GM23338 (cell line): ENCODE measurements at regions not wholly inside any gene's neighbourhood (a gene's known extent, or its start where the extent isn't known, plus 50 kb on each side); places are given as distances from the start of the nearest gene placed in this dataset.

ENCODE experiments used
- ATAC-seq: fragments of 200-7000 bp; cut with Tn5 transposase; 3 replicates; pipeline ENCODE4 v1.9.1; 2020
- DNase-seq: peaks from one replicate; pipeline ENCODE4 v3.0.0-alpha.2; 2015; ENCODE audit warnings: low spot score
- H2AFZ ChIP-seq: fragments of 200-600 bp; sonication (generic); 2 replicates; pipeline ENCODE4 v1.8.0; 2016; ENCODE audit warnings: antibody characterized with exemption, mild to moderate bottlenecking, moderate library complexity
- H3F3A ChIP-seq: fragments of 200-600 bp; sonication (generic); replicated peaks from 2 replicates; pipeline ENCODE4 v1.8.0; 2017; ENCODE audit warnings: antibody characterized with exemption, mixed run types, low read depth
- H3K27ac ChIP-seq: fragments of 200-600 bp; sonication (generic); 2 replicates; pipeline ENCODE4 v1.6.1; 2016; ENCODE audit warnings: low read depth
- H3K27me3 ChIP-seq: fragments of 200-600 bp; sonication (generic); 2 replicates; pipeline ENCODE4 v1.8.0; 2016; ENCODE audit warnings: mild to moderate bottlenecking, mixed run types, moderate library complexity; ENCODE audit not compliant: insufficient read depth
- H3K36me3 ChIP-seq: fragments of 200-600 bp; sonication (generic); 2 replicates; pipeline ENCODE4 v1.8.0; 2016; ENCODE audit warnings: mild to moderate bottlenecking; ENCODE audit not compliant: insufficient read depth
- H3K4me1 ChIP-seq: fragments of 200-600 bp; sonication (generic); 2 replicates; pipeline ENCODE4 v1.8.0; 2016; ENCODE audit warnings: mild to moderate bottlenecking, moderate library complexity; ENCODE audit not compliant: insufficient read depth
- H3K4me2 ChIP-seq: fragments of 200-600 bp; sonication (generic); 2 replicates; pipeline ENCODE4 v1.7.1; 2017; ENCODE audit warnings: mixed run types
- H3K4me3 ChIP-seq: fragments of 200-600 bp; sonication (generic); 2 replicates; pipeline ENCODE4 v1.6.1; 2016; ENCODE audit warnings: mixed run types
- H3K79me2 ChIP-seq: fragments of 200-600 bp; sonication (generic); replicated peaks from 2 replicates; pipeline ENCODE4 v1.8.0; 2017; ENCODE audit warnings: mild to moderate bottlenecking; ENCODE audit not compliant: insufficient read depth
- H3K9me2 ChIP-seq: fragments of 200-600 bp; sonication (generic); 2 replicates; pipeline ENCODE4 v1.8.0; 2017; ENCODE audit not compliant: insufficient read depth
- H4K20me1 ChIP-seq: fragments of 200-600 bp; sonication (generic); replicated peaks from 2 replicates; pipeline ENCODE4 v1.8.0; 2017; ENCODE audit warnings: mild to moderate bottlenecking; ENCODE audit not compliant: insufficient read depth
- H3K27ac Mint-ChIP-seq: 2 replicates; pipeline ENCODE4 v1.8.0; 2020; ENCODE audit warnings: inconsistent platforms, mild to moderate bottlenecking, moderate library complexity, mixed read lengths
- H3K27me3 Mint-ChIP-seq: 3 replicates; pipeline ENCODE4 v1.8.0; 2022; ENCODE audit warnings: low read depth, mild to moderate bottlenecking, moderate library complexity, mixed read lengths, inconsistent platforms; ENCODE audit not compliant: insufficient read depth, poor library complexity
- H3K36me3 Mint-ChIP-seq: 3 replicates; pipeline ENCODE4 v1.8.0; 2021; ENCODE audit warnings: low read depth, mild to moderate bottlenecking, inconsistent platforms, moderate library complexity, mixed read lengths
- H3K4me1 Mint-ChIP-seq: 3 replicates; pipeline ENCODE4 v1.8.0; 2020; ENCODE audit warnings: mild to moderate bottlenecking, inconsistent platforms, mixed read lengths
- H3K4me3 Mint-ChIP-seq: 3 replicates; pipeline ENCODE4 v1.8.0; 2021; ENCODE audit warnings: moderate library complexity, mild to moderate bottlenecking, inconsistent platforms, mixed read lengths
- H3K9me3 Mint-ChIP-seq: 3 replicates; pipeline ENCODE4 v1.8.0; 2020; ENCODE audit warnings: moderate library complexity, mild to moderate bottlenecking, inconsistent platforms, mixed read lengths
- CREB1 ChIP-seq: fragments of 250-450 bp; sonication (Bioruptor Pico); IDR thresholded peaks from 2 replicates; pipeline ENCODE4 v1.5.0; 2020; ENCODE audit warnings: low read depth, mild to moderate bottlenecking, moderate library complexity
- EZH2 ChIP-seq: fragments of 200-600 bp; sonication (generic); IDR thresholded peaks from one replicate; pipeline ENCODE4 v1.8.0; 2017; ENCODE audit warnings: antibody characterized with exemption, mild to moderate bottlenecking, low read depth; ENCODE audit not compliant: unreplicated experiment
- EZH2phosphoT487 ChIP-seq: fragments of 200-600 bp; sonication (generic); IDR thresholded peaks from one replicate; pipeline ENCODE4 v1.8.1; 2018; ENCODE audit warnings: antibody characterized with exemption; ENCODE audit not compliant: unreplicated experiment
- JUNB ChIP-seq: IDR thresholded peaks from one replicate; pipeline ENCODE4 v1.6.1; 2016; ENCODE audit warnings: antibody characterized with exemption; ENCODE audit not compliant: unreplicated experiment
- NANOG ChIP-seq: IDR thresholded peaks from 2 replicates; pipeline ENCODE4 v1.6.1; 2016; ENCODE audit warnings: antibody characterized with exemption, borderline replicate concordance
- POLR2AphosphoS5 ChIP-seq: IDR thresholded peaks from 2 replicates; pipeline ENCODE4 v1.6.1; 2016; ENCODE audit warnings: antibody characterized with exemption, low read depth
- REST ChIP-seq: IDR thresholded peaks from one replicate; pipeline ENCODE4 v1.6.1; 2018; ENCODE audit warnings: antibody characterized with exemption; ENCODE audit not compliant: unreplicated experiment
- STAT1 ChIP-seq: IDR thresholded peaks from one replicate; pipeline ENCODE4 v1.6.1; 2016; ENCODE audit warnings: antibody characterized with exemption; ENCODE audit not compliant: unreplicated experiment
- ZNF114 ChIP-seq: fragments of 250-450 bp; sonication (Bioruptor Pico); IDR thresholded peaks from 2 replicates; pipeline ENCODE4 v1.5.0; 2020; ENCODE audit warnings: mild to moderate bottlenecking, moderate library complexity
- ZNF331 ChIP-seq: fragments of 250-450 bp; sonication (Bioruptor Pico); IDR thresholded peaks from 2 replicates; pipeline ENCODE4 v1.5.0; 2020; ENCODE audit warnings: low read depth, mild to moderate bottlenecking, moderate library complexity
- ZNF462 ChIP-seq: fragments of 250-450 bp; sonication (Bioruptor Pico); IDR thresholded peaks from 2 replicates; pipeline ENCODE4 v1.5.0; 2020; ENCODE audit warnings: mild to moderate bottlenecking, moderate library complexity
- TF ChIP-seq, protein P1 (sequence below): IDR thresholded peaks from 2 replicates; pipeline ENCODE4 v1.6.1; 2016; ENCODE audit warnings: antibody characterized with exemption
- TF ChIP-seq, protein P2 (sequence below), 2 experiments: fragments of 200-600 bp in 1 of 2; sonication (generic) in 1 of 2; conservative IDR thresholded peaks; 2 replicates each; pipeline versions ENCODE4 v1.5.1 to v1.6.1; 2016 to 2017; ENCODE audit warnings: antibody characterized with exemption in 2 of 2, low read depth in 2 of 2, mild to moderate bottlenecking in 2 of 2, moderate library complexity in 1 of 2

DNA sequence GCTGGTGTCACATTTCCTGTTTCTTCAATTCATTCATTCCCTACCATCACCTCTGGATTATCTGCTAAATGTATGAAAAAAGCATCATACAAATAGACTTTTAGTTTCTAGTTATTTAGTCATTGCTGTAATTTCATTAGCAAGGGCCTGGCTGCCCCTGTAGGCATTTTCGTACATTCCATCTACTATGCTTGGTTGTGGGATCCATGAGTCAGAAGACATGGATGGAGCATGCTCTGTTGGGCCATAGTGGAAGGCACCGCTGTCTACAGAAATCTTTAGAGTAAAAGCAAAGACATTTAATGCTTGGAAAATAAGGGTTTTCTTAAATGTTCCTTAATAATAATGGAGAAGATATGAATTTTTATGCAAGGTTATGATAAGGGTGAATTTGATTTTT, 324.8 kb upstream of the MEIS1 start:
- Mint-ChIP-seq H3K4me1 (no peaks in the 10 kb centered on the region; the same call in 1 of the 3 replicates), H3K9me3 (no peaks in the 10 kb centered on the region), H3K27me3 (peaks cover 2% of the 10 kb centered on the region), H3K36me3 (no peaks in the 10 kb centered on the region), H3K4me3 (no peak overlapping the region), H3K27ac (no peak overlapping the region)
- H3K79me2 ChIP-seq, result no peaks in the 10 kb centered on the region
- H3K4me2 ChIP-seq, result no peak overlapping the region
- DNase-seq (no peak), ATAC-seq (no peak)
- H3F3A ChIP-seq, result no peaks in the 10 kb centered on the region
- H3K4me3 ChIP-seq, result no peak overlapping the region
- peaks cover 10% of the 10 kb centered on the region for H3K9me2 ChIP-seq
- H4K20me1 ChIP-seq, result no peaks in the 10 kb centered on the region
- no peaks in the 10 kb centered on the region for H3K36me3 ChIP-seq
- TF ChIP-seq EZH2 (no peak), ZNF462 (CRISPR knock-in tag) (no peak), REST (no peak), NANOG (no peak), CREB1 (CRISPR knock-in tag) (no peak), EZH2phosphoT487 (no peak), ZNF114 (CRISPR knock-in tag) (no peak), ZNF331 (CRISPR knock-in tag) (no peak), STAT1 (no peak), JUNB (no peak), POLR2AphosphoS5 (no peak)
- TF ChIP-seq, protein P1, sequence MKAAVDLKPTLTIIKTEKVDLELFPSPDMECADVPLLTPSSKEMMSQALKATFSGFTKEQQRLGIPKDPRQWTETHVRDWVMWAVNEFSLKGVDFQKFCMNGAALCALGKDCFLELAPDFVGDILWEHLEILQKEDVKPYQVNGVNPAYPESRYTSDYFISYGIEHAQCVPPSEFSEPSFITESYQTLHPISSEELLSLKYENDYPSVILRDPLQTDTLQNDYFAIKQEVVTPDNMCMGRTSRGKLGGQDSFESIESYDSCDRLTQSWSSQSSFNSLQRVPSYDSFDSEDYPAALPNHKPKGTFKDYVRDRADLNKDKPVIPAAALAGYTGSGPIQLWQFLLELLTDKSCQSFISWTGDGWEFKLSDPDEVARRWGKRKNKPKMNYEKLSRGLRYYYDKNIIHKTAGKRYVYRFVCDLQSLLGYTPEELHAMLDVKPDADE, result no peak
- TF ChIP-seq, protein P2, sequence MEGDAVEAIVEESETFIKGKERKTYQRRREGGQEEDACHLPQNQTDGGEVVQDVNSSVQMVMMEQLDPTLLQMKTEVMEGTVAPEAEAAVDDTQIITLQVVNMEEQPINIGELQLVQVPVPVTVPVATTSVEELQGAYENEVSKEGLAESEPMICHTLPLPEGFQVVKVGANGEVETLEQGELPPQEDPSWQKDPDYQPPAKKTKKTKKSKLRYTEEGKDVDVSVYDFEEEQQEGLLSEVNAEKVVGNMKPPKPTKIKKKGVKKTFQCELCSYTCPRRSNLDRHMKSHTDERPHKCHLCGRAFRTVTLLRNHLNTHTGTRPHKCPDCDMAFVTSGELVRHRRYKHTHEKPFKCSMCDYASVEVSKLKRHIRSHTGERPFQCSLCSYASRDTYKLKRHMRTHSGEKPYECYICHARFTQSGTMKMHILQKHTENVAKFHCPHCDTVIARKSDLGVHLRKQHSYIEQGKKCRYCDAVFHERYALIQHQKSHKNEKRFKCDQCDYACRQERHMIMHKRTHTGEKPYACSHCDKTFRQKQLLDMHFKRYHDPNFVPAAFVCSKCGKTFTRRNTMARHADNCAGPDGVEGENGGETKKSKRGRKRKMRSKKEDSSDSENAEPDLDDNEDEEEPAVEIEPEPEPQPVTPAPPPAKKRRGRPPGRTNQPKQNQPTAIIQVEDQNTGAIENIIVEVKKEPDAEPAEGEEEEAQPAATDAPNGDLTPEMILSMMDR (conservative IDR thresholded peaks at IDR 0.05; ENCODE audit: low read depth in 2 of 2), result no peak
- peaks cover 3% of the 10 kb centered on the region; the same call in 1 of the 2 replicates for H3K4me1 ChIP-seq
- H3K27me3 ChIP-seq, result no peaks in the 10 kb centered on the region
- H3K27ac ChIP-seq, result no peak overlapping the region
- no peak overlapping the region for H2AFZ ChIP-seq
